Keratinocyte (primary cell): ENCODE measurements at regions not wholly inside any gene's neighbourhood (a gene's known extent, or its start where the extent isn't known, plus 50 kb on each side); places are given as distances from the start of the nearest gene placed in this dataset.

Experiments used
- DNase-seq: peaks from one replicate; pipeline ENCODE4 v3.0.0-alpha.2; 2011; ENCODE audit warnings: low read depth, missing footprints, low spot score
- FAIRE-seq: peaks from 2 replicates; lab custom pipeline; 2011; peaks lifted over from hg19 to GRCh38; lab: Jason Lieb, UNC
- H2AFZ ChIP-seq: 2 replicates; pipeline ENCODE4 v1.6.0; 2012; ENCODE audit warnings: low read length, control low read depth, inconsistent platforms; ENCODE audit not compliant: control insufficient read depth
- H3K27ac ChIP-seq: 2 replicates; pipeline ENCODE4 v1.5.1; 2011; ENCODE audit warnings: low read length; ENCODE audit not compliant: control insufficient read depth, insufficient read depth
- H3K27me3 ChIP-seq: 3 replicates; pipeline ENCODE4 v1.6.0; 2011; ENCODE audit warnings: low read length; ENCODE audit not compliant: control insufficient read depth, insufficient read depth; ENCODE audit errors: extremely low read depth
- H3K36me3 ChIP-seq, 2 experiments: 2 replicates in 1 of 2; 3 replicates in 1 of 2; pipeline ENCODE4 v1.5.1; 2011; ENCODE audit warnings: low read length in 2 of 2, mild to moderate bottlenecking in 1 of 2; ENCODE audit not compliant: control insufficient read depth in 2 of 2, insufficient read depth in 2 of 2; ENCODE audit errors: extremely low read depth in 1 of 2
- H3K4me1 ChIP-seq: 3 replicates; pipeline ENCODE4 v1.5.1; 2011; ENCODE audit warnings: low read length; ENCODE audit not compliant: control insufficient read depth, insufficient read depth; ENCODE audit errors: extremely low read depth
- H3K4me2 ChIP-seq: 3 replicates; pipeline ENCODE4 v1.6.0; 2011; ENCODE audit warnings: low read depth, low read length; ENCODE audit not compliant: control insufficient read depth, insufficient read depth; ENCODE audit errors: extremely low read depth
- H3K4me3 ChIP-seq, 3 experiments: fragments of 200-600 bp in 1 of 3; sonication (generic) in 1 of 3; 2 replicates in 2 of 3; 3 replicates in 1 of 3; pipeline ENCODE4 v1.5.1; 2011 to 2016; ENCODE audit warnings: low read length in 3 of 3, mild to moderate bottlenecking in 3 of 3, control low read depth in 2 of 3, inconsistent platforms in 1 of 3, low read depth in 1 of 3, mixed read lengths in 1 of 3, mixed run types in 1 of 3, moderate library complexity in 1 of 3; ENCODE audit not compliant: control insufficient read depth in 2 of 3, insufficient read depth in 2 of 3; ENCODE audit errors: extremely low read depth in 1 of 3
- H3K79me2 ChIP-seq: 2 replicates; pipeline ENCODE4 v1.6.0; 2012; ENCODE audit warnings: low read length; ENCODE audit not compliant: control insufficient read depth, insufficient read depth
- H3K9ac ChIP-seq: 3 replicates; pipeline ENCODE4 v1.6.0; 2011; ENCODE audit warnings: low read length; ENCODE audit not compliant: control insufficient read depth, insufficient read depth; ENCODE audit errors: extremely low read depth
- H3K9me1 ChIP-seq: 3 replicates; pipeline ENCODE4 v1.6.0; 2011; ENCODE audit warnings: low read length; ENCODE audit not compliant: control insufficient read depth, insufficient read depth; ENCODE audit errors: extremely low read depth
- H3K9me3 ChIP-seq: 2 replicates; pipeline ENCODE4 v1.5.1; 2012; ENCODE audit warnings: low read depth, low read length; ENCODE audit not compliant: control insufficient read depth
- H4K20me1 ChIP-seq: 3 replicates; pipeline ENCODE4 v1.6.0; 2011; ENCODE audit warnings: low read length; ENCODE audit not compliant: control insufficient read depth, insufficient read depth; ENCODE audit errors: extremely low read depth
- CTCF ChIP-seq, 3 experiments: IDR thresholded peaks in 1 of 3; conservative IDR thresholded peaks in 1 of 3; optimal IDR thresholded peaks in 1 of 3; 2 replicates in 2 of 3; 3 replicates in 1 of 3; pipeline versions ENCODE3 to v1.5.1; 2011; ENCODE audit warnings: low read length in 3 of 3, mild to moderate bottlenecking in 3 of 3, moderate library complexity in 2 of 3, control low read depth in 1 of 3, inconsistent platforms in 1 of 3; ENCODE audit not compliant: insufficient read depth in 2 of 3; ENCODE audit errors: extremely low read depth in 1 of 3
- EZH2 ChIP-seq: IDR thresholded peaks from one replicate; pipeline ENCODE4 v1.6.1; 2012; ENCODE audit warnings: inconsistent platforms, mild to moderate bottlenecking, low read length, moderate library complexity
- dilution Hi-C: fragments of 300-500 bp; cut with MboI; formaldehyde crosslinking; loops from one replicate; pipeline ENCODE4 v1.7.0; 2020; ENCODE audit warnings: low sequenced_read_pairs; ENCODE audit not compliant: extremely low pct_ligation_motif_present

- H3K36me3 ChIP-seq = no peaks in the 10 kb centered on the region
- no peak overlapping the region for H2AFZ ChIP-seq
- H3K4me3 ChIP-seq = no peak overlapping the region
- no peak overlapping the region for H3K4me2 ChIP-seq
- FAIRE-seq = no peak
- dilution Hi-C loops = no loop called here
- DNase-seq = no peak
- no peaks in the 10 kb centered on the region for H3K9me3 ChIP-seq
- no peaks in the 10 kb centered on the region for H3K27me3 ChIP-seq
- H3K9me1 ChIP-seq = no peaks in the 10 kb centered on the region
- no peak for TF ChIP-seq EZH2
- TF ChIP-seq CTCF (optimal IDR thresholded peaks at IDR 0.05 in 1 of 3, IDR thresholded peaks at IDR 0.05 in 1 of 3, conservative IDR thresholded peaks at IDR 0.05 in 1 of 3; ENCODE audit: extremely low read depth in 1 of 3, insufficient read depth in 2 of 3, low read length in 3 of 3) = no peak
- peaks cover 7% of the 10 kb centered on the region for H3K4me1 ChIP-seq
- no peak overlapping the region for H3K9ac ChIP-seq
- H3K27ac ChIP-seq = no peak overlapping the region
- no peaks in the 10 kb centered on the region for H3K79me2 ChIP-seq
- H4K20me1 ChIP-seq = no peaks in the 10 kb centered on the region
Measured at GRCh38 chr18:60975420-60975819, 357.8 kb upstream of the CDH20 start.

- dilution Hi-C loops = no loop called here
- H3K9me3 ChIP-seq = no peaks in the 10 kb centered on the region
- H3K4me3 ChIP-seq = no peak overlapping the region
- H3K4me2 ChIP-seq = no peak overlapping the region
- DNase-seq = no peak
- TF ChIP-seq CTCF (optimal IDR thresholded peaks at IDR 0.05 in 1 of 3, IDR thresholded peaks at IDR 0.05 in 1 of 3, conservative IDR thresholded peaks at IDR 0.05 in 1 of 3; ENCODE audit: extremely low read depth in 1 of 3, insufficient read depth in 2 of 3, low read length in 3 of 3) (no peak), EZH2 (no peak)
- H3K79me2 ChIP-seq = no peaks in the 10 kb centered on the region
- H3K9me1 ChIP-seq = no peaks in the 10 kb centered on the region
- H3K27me3 ChIP-seq = no peaks in the 10 kb centered on the region
- H4K20me1 ChIP-seq = no peaks in the 10 kb centered on the region
- no peak overlapping the region for H2AFZ ChIP-seq
- H3K36me3 ChIP-seq = no peaks in the 10 kb centered on the region
- FAIRE-seq = no peak
- H3K9ac ChIP-seq = no peak overlapping the region
- H3K27ac ChIP-seq = no peak overlapping the region
- H3K4me1 ChIP-seq = peaks cover 7% of the 10 kb centered on the region
Measured at GRCh38 chr18:60976976-60977375, 356.3 kb upstream of the CDH20 start.
